IMR-90 (cell line): ENCODE measurements at regions not wholly inside any gene's neighbourhood (a gene's known extent, or its start where the extent isn't known, plus 50 kb on each side); places are given as distances from the start of the nearest gene placed in this dataset.
A peak's percentile ranks its signal among the peaks of the same experiment; 100 is the strongest.

Source experiments
- ATAC-seq: fragments of 200-7000 bp; cut with Tn5 transposase; 2 replicates; pipeline ENCODE4 v1.9.1; 2020; ENCODE audit warnings: low read depth, mild to moderate bottlenecking, moderate library complexity
- BruUV-seq: library from RNA; stranded (reverse); fragments of 400-500 nt; replicated peaks from 2 replicates; lab custom pipeline; 2021; lab: Mats Ljungman, UMichigan
- CTCF ChIA-PET: fragments of 300-600 bp; formaldehyde crosslinking; extraction: SDS; loops from one replicate; lab custom pipeline; 2021; ENCODE audit warnings: antibody characterized with exemption; lab: Yijun Ruan, JAX
- POLR2A ChIA-PET: fragments of 300-600 bp; sonication (Branson Sonifier 250); formaldehyde crosslinking; loops from one replicate; lab custom pipeline; 2022; ENCODE audit warnings: antibody characterized with exemption; ENCODE audit not compliant: unreplicated experiment; lab: Charles Lee
- DNase-seq: peaks from one replicate; pipeline ENCODE4 v3.0.0; 2013
- H2AFZ ChIP-seq: replicated peaks from 2 replicates; pipeline ENCODE3; 2013; ENCODE audit warnings: low read length, mild to moderate bottlenecking; ENCODE audit not compliant: poor library complexity
- H2AK5ac ChIP-seq: 2 replicates; pipeline ENCODE4 v1.6.1; 2013; ENCODE audit warnings: low read depth, low read length, inconsistent platforms
- H2AK9ac ChIP-seq: replicated peaks from 2 replicates; pipeline ENCODE3; 2013; ENCODE audit warnings: mild to moderate bottlenecking, low read depth, low read length, moderate library complexity; ENCODE audit not compliant: poor library complexity
- H2BK120ac ChIP-seq: 2 replicates; pipeline ENCODE4 v1.6.1; 2013; ENCODE audit warnings: low read depth, low read length, inconsistent platforms
- H2BK15ac ChIP-seq: 3 replicates; pipeline ENCODE4 v1.6.1; 2013; ENCODE audit warnings: low read depth, low read length, inconsistent platforms
- H2BK20ac ChIP-seq: 2 replicates; pipeline ENCODE4 v1.6.1; 2013; ENCODE audit warnings: low read depth, mild to moderate bottlenecking, inconsistent platforms, low read length, moderate library complexity
- H2BK5ac ChIP-seq: 2 replicates; pipeline ENCODE4 v1.6.1; 2013; ENCODE audit warnings: mild to moderate bottlenecking, low read depth, low read length, inconsistent platforms; ENCODE audit not compliant: poor library complexity, severe bottlenecking
- H3K14ac ChIP-seq: replicated peaks from 2 replicates; pipeline ENCODE4 v1.6.1; 2013; ENCODE audit warnings: low read depth, low read length, inconsistent platforms
- H3K18ac ChIP-seq: 2 replicates; pipeline ENCODE4 v1.6.1; 2013; ENCODE audit warnings: low read depth, low read length, control low read depth
- H3K23ac ChIP-seq: 2 replicates; pipeline ENCODE4 v1.6.1; 2013; ENCODE audit warnings: low read depth, low read length, inconsistent platforms
- H3K27ac ChIP-seq: 2 replicates; pipeline ENCODE4 v1.5.1; 2013; ENCODE audit warnings: mild to moderate bottlenecking, control low read depth, low read length; ENCODE audit not compliant: insufficient read depth
- H3K27me3 ChIP-seq: 2 replicates; pipeline ENCODE4 v1.6.1; 2013; ENCODE audit warnings: low read length; ENCODE audit not compliant: control insufficient read depth, insufficient read depth
- H3K36me3 ChIP-seq: 2 replicates; pipeline ENCODE4 v1.6.1; 2013; ENCODE audit warnings: low read length, mixed read lengths; ENCODE audit not compliant: control insufficient read depth, insufficient read depth
- H3K4ac ChIP-seq: 2 replicates; pipeline ENCODE4 v1.6.1; 2013; ENCODE audit warnings: low read depth, low read length, inconsistent platforms
- H3K4me1 ChIP-seq: 2 replicates; pipeline ENCODE4 v1.6.1; 2013; ENCODE audit warnings: low read length, mixed read lengths; ENCODE audit not compliant: control insufficient read depth, insufficient read depth
- H3K4me2 ChIP-seq: 2 replicates; pipeline ENCODE4 v1.6.1; 2013; ENCODE audit warnings: low read depth, mild to moderate bottlenecking, control low read depth, low read length, moderate library complexity
- H3K4me3 ChIP-seq: 2 replicates; pipeline ENCODE4 v1.5.1; 2013; ENCODE audit warnings: low read depth, mild to moderate bottlenecking, control low read depth, low read length, moderate library complexity; ENCODE audit not compliant: insufficient read depth
- H3K56ac ChIP-seq: 2 replicates; pipeline ENCODE4 v1.6.1; 2013; ENCODE audit warnings: low read length, inconsistent platforms; ENCODE audit not compliant: insufficient read depth; ENCODE audit errors: extremely low read depth
- H3K79me1 ChIP-seq, 2 experiments: 2 replicates each; pipeline ENCODE4 v1.6.1; 2013; ENCODE audit warnings: low read length in 2 of 2, inconsistent platforms in 1 of 2, low read depth in 1 of 2
- H3K9ac ChIP-seq: 2 replicates; pipeline ENCODE4 v1.6.1; 2013; ENCODE audit warnings: low read depth, low read length, control low read depth
- H3K9me1 ChIP-seq: 2 replicates; pipeline ENCODE4 v1.6.1; 2013; ENCODE audit warnings: low read length, inconsistent platforms; ENCODE audit not compliant: insufficient read depth
- H3K9me3 ChIP-seq: 2 replicates; pipeline ENCODE4 v1.6.1; 2013; ENCODE audit warnings: low read length; ENCODE audit not compliant: control insufficient read depth, insufficient read depth
- H4K20me1 ChIP-seq: 2 replicates; pipeline ENCODE4 v1.6.1; 2013; ENCODE audit warnings: low read length, inconsistent platforms; ENCODE audit not compliant: insufficient read depth
- H4K5ac ChIP-seq: 2 replicates; pipeline ENCODE4 v1.6.1; 2013; ENCODE audit warnings: mild to moderate bottlenecking, low read depth, low read length, control low read depth
- H4K8ac ChIP-seq, 2 experiments: 2 replicates each; pipeline ENCODE4 v1.6.1; 2013; ENCODE audit warnings: low read depth in 2 of 2, low read length in 2 of 2, control low read depth in 1 of 2, inconsistent platforms in 1 of 2
- H4K91ac ChIP-seq: 2 replicates; pipeline ENCODE4 v1.6.1; 2013; ENCODE audit warnings: low read depth, low read length, inconsistent platforms; ENCODE audit not compliant: insufficient read depth
- CEBPB ChIP-seq: IDR thresholded peaks from 2 replicates; pipeline ENCODE4 v1.6.1; 2012; ENCODE audit warnings: low read depth, low read length, improper control_type of control experiment
- CHD1 ChIP-seq: IDR thresholded peaks from 2 replicates; pipeline ENCODE4 v1.6.1; 2012; ENCODE audit warnings: low read depth, low read length, improper control_type of control experiment
- FOS ChIP-seq: fragments of 150-350 bp; IDR thresholded peaks from 2 replicates; pipeline ENCODE4 v1.6.1; 2016; ENCODE audit warnings: low read depth, low read length
- MAFK ChIP-seq: IDR thresholded peaks from 2 replicates; pipeline ENCODE4 v1.6.1; 2012; ENCODE audit warnings: low read depth, low read length, improper control_type of control experiment
- MAZ ChIP-seq: IDR thresholded peaks from 2 replicates; pipeline ENCODE4 v1.6.1; 2012; ENCODE audit warnings: low read depth, mild to moderate bottlenecking, low read length, improper control_type of control experiment, moderate library complexity, borderline replicate concordance
- MXI1 ChIP-seq: IDR thresholded peaks from 2 replicates; pipeline ENCODE4 v1.6.1; 2012; ENCODE audit warnings: low read depth, mild to moderate bottlenecking, low read length, moderate library complexity, borderline replicate concordance
- NFE2L2 ChIP-seq: fragments of 150-350 bp; IDR thresholded peaks from 2 replicates; pipeline ENCODE4 v1.6.1; 2016; ENCODE audit warnings: low read depth, mild to moderate bottlenecking, low read length
- POLR2A ChIP-seq: IDR thresholded peaks from 2 replicates; pipeline ENCODE4 v1.6.1; 2012; ENCODE audit warnings: mild to moderate bottlenecking, low read depth, low read length
- RAD21 ChIP-seq: IDR thresholded peaks from 2 replicates; pipeline ENCODE4 v1.6.1; 2012; ENCODE audit warnings: low read length, improper control_type of control experiment
- RCOR1 ChIP-seq: IDR thresholded peaks from 2 replicates; pipeline ENCODE4 v1.6.1; 2012; ENCODE audit warnings: mild to moderate bottlenecking, low read length, improper control_type of control experiment; ENCODE audit not compliant: insufficient replicate concordance
- RFX5 ChIP-seq: IDR thresholded peaks from 2 replicates; pipeline ENCODE4 v1.8.0; 2012; ENCODE audit warnings: low read depth, mild to moderate bottlenecking, low read length, moderate library complexity
- SMC3 ChIP-seq: fragments of 150-350 bp; IDR thresholded peaks from 2 replicates; pipeline ENCODE4 v1.6.1; 2016; ENCODE audit warnings: low read depth, mild to moderate bottlenecking, antibody characterized with exemption, low read length, moderate library complexity
- WGBS, 2 experiments: methylation state at CpG; one replicate each; pipeline versions ENCODE4 v1.1.5 to v1.1.7; 2013; ENCODE audit warnings: missing lambda C conversion rate in 2 of 2; ENCODE audit not compliant: insufficient read length in 1 of 2; ENCODE audit errors: extremely low coverage in 2 of 2; 5-methylcytosine and 5-hydroxymethylcytosine counted together
- dilution Hi-C: fragments of 300-500 bp; cut with HindIII; formaldehyde crosslinking; loops from one replicate; pipeline ENCODE4 v1.14.3; 2018; ENCODE audit warnings: low sequenced_read_pairs; ENCODE audit not compliant: unreplicated experiment
- in situ Hi-C: fragments of 300-500 bp; cut with MboI; formaldehyde crosslinking; loops from 3 replicates; pipeline ENCODE4 v1.14.3; 2019; ENCODE audit warnings: low sequenced_read_pairs, inconsistent platforms, mixed read lengths
- intact Hi-C: fragments of 100-400 bp; cut with micrococcal nuclease; formaldehyde crosslinking; loops from 2 replicates; pipeline ENCODE4 v1.10.0; 2022
- TF ChIP-seq, protein P1 (sequence below): conservative IDR thresholded peaks from 2 replicates; pipeline ENCODE4 v1.5.1; 2012; ENCODE audit warnings: mild to moderate bottlenecking, low read depth, low read length, improper control_type of control experiment
- TF ChIP-seq, protein P2 (sequence below): fragments of 150-350 bp; IDR thresholded peaks from 2 replicates; pipeline ENCODE4 v1.6.1; 2016; ENCODE audit warnings: low read depth, mild to moderate bottlenecking, low read length, moderate library complexity, borderline replicate concordance
- TF ChIP-seq, protein P3 (sequence below): fragments of 150-350 bp; IDR thresholded peaks from 2 replicates; pipeline ENCODE4 v1.6.1; 2017; ENCODE audit warnings: mild to moderate bottlenecking, antibody characterized with exemption, low read length, low read depth

DNA sequence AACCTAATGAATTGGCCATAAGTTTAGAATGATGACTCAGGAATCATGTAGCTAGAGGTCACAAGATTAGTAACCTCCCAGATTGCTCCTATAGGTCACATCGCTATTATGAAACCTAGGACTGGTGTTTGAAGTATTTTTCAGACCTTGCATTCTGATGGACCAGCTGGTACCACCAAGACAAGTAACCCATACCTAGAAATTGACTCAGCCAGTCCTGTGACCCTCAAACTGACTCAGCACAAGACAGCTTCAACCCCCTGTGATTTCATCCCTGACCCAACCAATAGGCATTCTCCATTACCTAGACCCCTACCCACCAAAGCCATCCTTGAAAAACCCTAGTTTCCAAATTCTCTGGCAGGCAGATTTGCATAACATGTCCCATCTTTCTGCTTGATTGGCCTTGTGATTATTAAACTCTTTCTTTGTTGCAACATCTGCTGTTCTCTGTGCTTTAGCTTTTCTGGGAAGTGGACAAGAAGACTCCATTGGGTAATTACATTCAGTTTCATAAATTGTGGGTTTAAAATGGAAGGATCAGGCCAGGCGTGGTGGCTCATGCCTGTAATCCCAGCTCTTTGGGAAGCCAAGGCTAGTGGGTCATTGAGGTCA is 254.9 kb downstream of the IRS1 start:
- dilution Hi-C loops, result no loop called here
- Histone ChIP-seq H4K91ac (no peak overlapping the region; the same call in 1 of the 2 replicates), H3K56ac (no peak overlapping the region), H2AK5ac (no peak overlapping the region), H3K9ac (no peak overlapping the region), H2AFZ (no peak overlapping the region), H4K20me1 (no peaks in the 10 kb centered on the region), H3K23ac (no peak overlapping the region), H3K14ac (peak overlapping the region; percentile 72; the same call in 1 of the 2 replicates), H3K79me1 (no peaks in the 10 kb centered on the region), H4K5ac (peak overlapping the region; percentile 70), H2AK9ac (no peak overlapping the region), H3K18ac (peak overlapping the region; percentile 74), H3K9me1 (no peaks in the 10 kb centered on the region), H3K4ac (peak overlapping the region; percentile 6), H3K27ac (peak overlapping the region; percentile 72; the same call in 1 of the 2 replicates), H2BK120ac (peak overlapping the region; percentile 5; the same call in 1 of the 2 replicates), H4K8ac (peak overlapping the region; percentile 28 to 67; a peak in 1 of 4 replicates), H3K4me2 (peak overlapping the region; percentile 15; the same call in 1 of the 2 replicates), H3K4me1 (peaks cover 6% of the 10 kb centered on the region), H2BK5ac (peak overlapping the region; percentile 12), H3K36me3 (no peaks in the 10 kb centered on the region), H2BK15ac (peak overlapping the region; percentile 19; the same call in 1 of the 3 replicates), H3K9me3 (no peaks in the 10 kb centered on the region), H3K4me3 (no peak overlapping the region), H2BK20ac (peak overlapping the region; percentile 63; the same call in 1 of the 2 replicates), H3K27me3 (no peaks in the 10 kb centered on the region)
- POLR2A ChIA-PET, result interaction anchor here (0.5 to 0.6 kb wide), 2 partner anchors 119 to 424 kb away, joined by 4 read pairs; no protein-coding TSS in a partner anchor
- DNase-seq, result peak; percentile 61
- in situ Hi-C loops, result no loop called here
- BruUV-seq, result no TSS peak
- no CpG with 5 or more reads among the region's 2 CpGs for WGBS, 2 experiments
- ATAC-seq, result peak; percentile 56
- intact Hi-C loops, result no loop called here
- CTCF ChIA-PET, result interaction anchor here (1.2 kb wide), 1 partner anchor 9 kb away, joined by 3 read pairs; no protein-coding TSS in a partner anchor
- no peak for TF ChIP-seq RCOR1
- no peak for TF ChIP-seq FOS
- no peak for TF ChIP-seq POLR2A
- no peak for TF ChIP-seq SMC3
- no peak for TF ChIP-seq MAZ
- TF ChIP-seq MXI1, result no peak
- no peak for TF ChIP-seq RAD21
- TF ChIP-seq NFE2L2, result no peak
- TF ChIP-seq, protein P1, sequence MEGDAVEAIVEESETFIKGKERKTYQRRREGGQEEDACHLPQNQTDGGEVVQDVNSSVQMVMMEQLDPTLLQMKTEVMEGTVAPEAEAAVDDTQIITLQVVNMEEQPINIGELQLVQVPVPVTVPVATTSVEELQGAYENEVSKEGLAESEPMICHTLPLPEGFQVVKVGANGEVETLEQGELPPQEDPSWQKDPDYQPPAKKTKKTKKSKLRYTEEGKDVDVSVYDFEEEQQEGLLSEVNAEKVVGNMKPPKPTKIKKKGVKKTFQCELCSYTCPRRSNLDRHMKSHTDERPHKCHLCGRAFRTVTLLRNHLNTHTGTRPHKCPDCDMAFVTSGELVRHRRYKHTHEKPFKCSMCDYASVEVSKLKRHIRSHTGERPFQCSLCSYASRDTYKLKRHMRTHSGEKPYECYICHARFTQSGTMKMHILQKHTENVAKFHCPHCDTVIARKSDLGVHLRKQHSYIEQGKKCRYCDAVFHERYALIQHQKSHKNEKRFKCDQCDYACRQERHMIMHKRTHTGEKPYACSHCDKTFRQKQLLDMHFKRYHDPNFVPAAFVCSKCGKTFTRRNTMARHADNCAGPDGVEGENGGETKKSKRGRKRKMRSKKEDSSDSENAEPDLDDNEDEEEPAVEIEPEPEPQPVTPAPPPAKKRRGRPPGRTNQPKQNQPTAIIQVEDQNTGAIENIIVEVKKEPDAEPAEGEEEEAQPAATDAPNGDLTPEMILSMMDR, result no peak
- TF ChIP-seq RFX5, result no peak
- TF ChIP-seq, protein P2, sequence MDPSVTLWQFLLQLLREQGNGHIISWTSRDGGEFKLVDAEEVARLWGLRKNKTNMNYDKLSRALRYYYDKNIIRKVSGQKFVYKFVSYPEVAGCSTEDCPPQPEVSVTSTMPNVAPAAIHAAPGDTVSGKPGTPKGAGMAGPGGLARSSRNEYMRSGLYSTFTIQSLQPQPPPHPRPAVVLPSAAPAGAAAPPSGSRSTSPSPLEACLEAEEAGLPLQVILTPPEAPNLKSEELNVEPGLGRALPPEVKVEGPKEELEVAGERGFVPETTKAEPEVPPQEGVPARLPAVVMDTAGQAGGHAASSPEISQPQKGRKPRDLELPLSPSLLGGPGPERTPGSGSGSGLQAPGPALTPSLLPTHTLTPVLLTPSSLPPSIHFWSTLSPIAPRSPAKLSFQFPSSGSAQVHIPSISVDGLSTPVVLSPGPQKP, result no peak
- no peak for TF ChIP-seq CHD1
- no peak for TF ChIP-seq CEBPB
- TF ChIP-seq MAFK, result no peak
- TF ChIP-seq, protein P3, sequence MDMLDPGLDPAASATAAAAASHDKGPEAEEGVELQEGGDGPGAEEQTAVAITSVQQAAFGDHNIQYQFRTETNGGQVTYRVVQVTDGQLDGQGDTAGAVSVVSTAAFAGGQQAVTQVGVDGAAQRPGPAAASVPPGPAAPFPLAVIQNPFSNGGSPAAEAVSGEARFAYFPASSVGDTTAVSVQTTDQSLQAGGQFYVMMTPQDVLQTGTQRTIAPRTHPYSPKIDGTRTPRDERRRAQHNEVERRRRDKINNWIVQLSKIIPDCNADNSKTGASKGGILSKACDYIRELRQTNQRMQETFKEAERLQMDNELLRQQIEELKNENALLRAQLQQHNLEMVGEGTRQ, result no peak
